Astrocyte of the cerebellum (primary cell): ENCODE measurements at regions not wholly inside any gene's neighbourhood (a gene's known extent, or its start where the extent isn't known, plus 50 kb on each side); places are given as distances from the start of the nearest gene placed in this dataset.

ENCODE experiments used
- DNase-seq: peaks from one replicate; pipeline ENCODE4 v3.0.0-alpha.2; 2011; ENCODE audit warnings: low read depth
- H3K4me3 ChIP-seq: 2 replicates; pipeline ENCODE4 v1.5.1; 2011; ENCODE audit warnings: mild to moderate bottlenecking, low read depth, low read length, moderate library complexity
- in situ Hi-C: cut with HindIII; loops from 2 replicates; pipeline ENCODE4 v1.10.0; 2017; ENCODE audit warnings: low sequenced_read_pairs
- TF ChIP-seq, protein P1 (sequence below): IDR thresholded peaks from 2 replicates; pipeline ENCODE4 v1.5.1; 2012; ENCODE audit warnings: low read length, low read depth, moderate library complexity, mild to moderate bottlenecking; ENCODE audit errors: missing control alignments

DNA sequence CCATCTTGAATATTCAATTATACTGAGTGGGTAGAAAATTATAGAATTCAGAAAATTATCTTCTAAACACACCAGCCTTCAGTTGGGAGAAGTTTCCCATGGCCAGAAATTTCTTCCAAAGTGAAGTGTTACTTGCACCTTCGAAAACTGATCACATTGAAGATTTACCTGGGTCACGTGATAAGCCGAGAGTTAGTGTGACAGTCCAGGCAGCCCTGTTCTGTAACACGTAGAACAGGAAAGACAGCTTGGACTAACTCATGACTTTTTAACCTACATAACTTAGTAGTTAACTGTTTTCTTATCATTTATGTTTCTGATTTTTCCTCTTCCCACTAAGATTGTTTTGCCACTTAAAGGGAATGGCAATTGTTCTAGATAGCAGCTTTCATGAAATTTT is 118.3 kb upstream of the MTHFD1L start:
- no peak overlapping the region for H3K4me3 ChIP-seq
- DNase-seq = no peak
- TF ChIP-seq, protein P1, sequence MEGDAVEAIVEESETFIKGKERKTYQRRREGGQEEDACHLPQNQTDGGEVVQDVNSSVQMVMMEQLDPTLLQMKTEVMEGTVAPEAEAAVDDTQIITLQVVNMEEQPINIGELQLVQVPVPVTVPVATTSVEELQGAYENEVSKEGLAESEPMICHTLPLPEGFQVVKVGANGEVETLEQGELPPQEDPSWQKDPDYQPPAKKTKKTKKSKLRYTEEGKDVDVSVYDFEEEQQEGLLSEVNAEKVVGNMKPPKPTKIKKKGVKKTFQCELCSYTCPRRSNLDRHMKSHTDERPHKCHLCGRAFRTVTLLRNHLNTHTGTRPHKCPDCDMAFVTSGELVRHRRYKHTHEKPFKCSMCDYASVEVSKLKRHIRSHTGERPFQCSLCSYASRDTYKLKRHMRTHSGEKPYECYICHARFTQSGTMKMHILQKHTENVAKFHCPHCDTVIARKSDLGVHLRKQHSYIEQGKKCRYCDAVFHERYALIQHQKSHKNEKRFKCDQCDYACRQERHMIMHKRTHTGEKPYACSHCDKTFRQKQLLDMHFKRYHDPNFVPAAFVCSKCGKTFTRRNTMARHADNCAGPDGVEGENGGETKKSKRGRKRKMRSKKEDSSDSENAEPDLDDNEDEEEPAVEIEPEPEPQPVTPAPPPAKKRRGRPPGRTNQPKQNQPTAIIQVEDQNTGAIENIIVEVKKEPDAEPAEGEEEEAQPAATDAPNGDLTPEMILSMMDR = no peak
- in situ Hi-C loops = no loop called here

GRCh38 chr6:150749091-150749670 is 116.3 kb upstream of the MTHFD1L start:
- in situ Hi-C loops = no loop called here
- no peak for DNase-seq
- TF ChIP-seq, protein P1 = no peak
- no peak overlapping the region for H3K4me3 ChIP-seq

GRCh38 chr6:150751296-150751695 is 114.2 kb upstream of the MTHFD1L start:
- in situ Hi-C loops = no loop called here
- no peak overlapping the region for H3K4me3 ChIP-seq
- TF ChIP-seq, protein P1 = no peak
- no peak for DNase-seq

- in situ Hi-C loops = no loop called here
- H3K4me3 ChIP-seq = no peak overlapping the region
- TF ChIP-seq, protein P1 = no peak
- no peak for DNase-seq
These were observed 113.1 kb upstream of the MTHFD1L start for GRCh38 chr6:150752409-150752808.

DNA sequence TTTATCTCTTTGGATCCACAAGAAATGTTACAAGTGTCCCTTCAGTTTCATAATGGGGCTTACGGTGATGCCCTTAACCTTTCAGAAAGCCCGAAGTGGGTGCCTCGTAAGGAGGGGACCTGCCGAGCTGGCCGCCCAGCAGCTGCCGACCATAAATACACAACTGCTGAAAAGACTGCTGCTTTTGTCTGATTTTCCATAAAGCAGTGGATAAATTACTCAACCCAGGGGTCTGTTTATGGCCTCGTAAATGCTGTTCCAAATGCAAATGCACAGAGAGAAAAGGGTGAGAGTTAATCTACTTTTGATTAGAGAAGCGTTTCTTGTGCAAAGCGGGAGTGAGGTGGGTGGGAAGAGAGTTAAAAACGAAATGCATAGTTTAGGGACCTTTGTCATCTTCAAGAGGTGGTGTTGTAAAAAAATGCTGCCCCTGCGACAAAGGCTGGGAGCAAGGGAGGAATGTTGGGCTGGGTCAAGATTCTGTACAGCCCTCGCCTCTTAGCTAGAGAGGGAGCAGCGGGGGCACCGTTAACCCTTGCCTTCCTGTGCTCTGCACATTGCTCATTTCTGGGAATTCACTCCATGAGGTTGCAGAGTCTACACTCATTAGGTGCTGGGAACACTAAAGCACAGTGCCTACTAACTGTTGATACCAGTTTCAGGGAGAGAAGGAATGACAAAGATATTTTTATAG is 112.0 kb upstream of the MTHFD1L start:
- no peak for DNase-seq
- in situ Hi-C loops = no loop called here
- TF ChIP-seq, protein P1 = no peak
- no peak overlapping the region for H3K4me3 ChIP-seq

DNA sequence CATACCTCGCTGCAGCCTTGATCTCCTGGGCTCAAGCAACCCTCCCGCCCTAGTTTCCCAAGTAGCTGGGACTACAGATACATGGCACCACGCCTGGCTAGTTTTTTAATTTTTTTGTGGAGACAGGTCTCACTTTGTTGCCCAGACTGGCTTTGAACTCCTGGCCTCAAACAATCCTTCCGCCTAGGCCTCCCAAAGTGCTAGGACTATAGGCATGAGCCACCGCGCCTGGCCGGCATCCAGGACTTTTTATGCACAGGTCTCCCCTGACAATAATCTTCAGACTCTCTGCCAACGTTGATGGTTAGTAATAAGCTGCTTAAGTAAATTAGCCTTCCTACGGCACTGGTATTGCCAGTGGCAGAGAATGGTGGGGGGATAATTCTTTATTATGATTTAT is 110.5 kb upstream of the MTHFD1L start:
- TF ChIP-seq, protein P1 = no peak
- DNase-seq = no peak
- H3K4me3 ChIP-seq = no peak overlapping the region
- in situ Hi-C loops = no loop called here
